Uterus (tissue), 2 donors: ENCODE measurements at regions not wholly inside any gene's neighbourhood (a gene's known extent, or its start where the extent isn't known, plus 50 kb on each side); places are given as distances from the start of the nearest gene placed in this dataset.

ENCODE experiments used
- POLR2A ChIP-seq, 2 donors: fragments of 450-650 bp; IDR thresholded peaks; one replicate each; pipeline ENCODE4 v1.6.1; 2016; ENCODE audit warnings: antibody characterized with exemption in 2 of 2, mild to moderate bottlenecking in 1 of 2, moderate library complexity in 1 of 2
- TF ChIP-seq, protein P1 (sequence below), 4 experiments: fragments of 200-600 bp in 2 of 4; fragments of 450-650 bp in 2 of 4; sonication (generic) in 2 of 4; IDR thresholded peaks; one replicate each; pipeline ENCODE4 v1.5.1; 2016 to 2019; ENCODE audit warnings: antibody characterized with exemption in 4 of 4, mild to moderate bottlenecking in 2 of 4, moderate library complexity in 1 of 4

DNA sequence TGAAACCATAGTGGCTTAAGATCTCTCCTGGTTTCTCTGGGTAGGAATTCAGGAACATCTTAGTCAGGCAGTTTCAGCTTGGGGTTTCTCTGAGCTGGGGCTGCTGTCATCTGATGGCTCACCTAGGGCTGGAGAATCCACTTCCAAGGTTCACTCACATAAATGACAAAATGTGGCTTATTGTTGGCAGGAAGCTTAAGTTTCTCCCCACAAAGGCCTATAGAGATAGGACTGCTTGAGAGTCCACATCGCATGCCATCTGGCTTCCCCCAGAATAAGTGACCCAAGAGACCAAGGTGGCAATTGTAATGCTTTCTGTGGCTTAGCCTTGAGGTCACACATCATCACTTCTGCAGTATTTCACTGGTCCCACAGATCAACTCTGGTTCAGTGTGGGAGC is 131.4 kb downstream of the EDN1 start:
- TF ChIP-seq, protein P1, sequence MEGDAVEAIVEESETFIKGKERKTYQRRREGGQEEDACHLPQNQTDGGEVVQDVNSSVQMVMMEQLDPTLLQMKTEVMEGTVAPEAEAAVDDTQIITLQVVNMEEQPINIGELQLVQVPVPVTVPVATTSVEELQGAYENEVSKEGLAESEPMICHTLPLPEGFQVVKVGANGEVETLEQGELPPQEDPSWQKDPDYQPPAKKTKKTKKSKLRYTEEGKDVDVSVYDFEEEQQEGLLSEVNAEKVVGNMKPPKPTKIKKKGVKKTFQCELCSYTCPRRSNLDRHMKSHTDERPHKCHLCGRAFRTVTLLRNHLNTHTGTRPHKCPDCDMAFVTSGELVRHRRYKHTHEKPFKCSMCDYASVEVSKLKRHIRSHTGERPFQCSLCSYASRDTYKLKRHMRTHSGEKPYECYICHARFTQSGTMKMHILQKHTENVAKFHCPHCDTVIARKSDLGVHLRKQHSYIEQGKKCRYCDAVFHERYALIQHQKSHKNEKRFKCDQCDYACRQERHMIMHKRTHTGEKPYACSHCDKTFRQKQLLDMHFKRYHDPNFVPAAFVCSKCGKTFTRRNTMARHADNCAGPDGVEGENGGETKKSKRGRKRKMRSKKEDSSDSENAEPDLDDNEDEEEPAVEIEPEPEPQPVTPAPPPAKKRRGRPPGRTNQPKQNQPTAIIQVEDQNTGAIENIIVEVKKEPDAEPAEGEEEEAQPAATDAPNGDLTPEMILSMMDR (IDR thresholded peaks at IDR 0.05): no peak
- TF ChIP-seq POLR2A (IDR thresholded peaks at IDR 0.05): no peak
